Activated T-helper 2 cell treated with anti-CD3 and anti-CD28 coated beads, Interferon-gamma antibody, Interleukin-2, Interleukin-4, amounts not matched to agents 10 μg/mL and 5 μg/mL and 100 μg/mL, durations not matched to agents 14 hours and 24 hours and 36 hours (primary cell): ENCODE measurements at regions not wholly inside any gene's neighbourhood (a gene's known extent, or its start where the extent isn't known, plus 50 kb on each side); places are given as distances from the start of the nearest gene placed in this dataset.
"Not testable (repeated sequence)": the region's sequence is repeated elsewhere in the genome, so short reads cannot be mapped to it uniquely, and the experiment has no call there.

Experiments used
- DNase-seq: peaks from one replicate; pipeline ENCODE4 v3.0.0; 2021; ENCODE audit warnings: low spot score
- H3K27ac Mint-ChIP-seq: one replicate; pipeline ENCODE4 v1.8.0; 2021; ENCODE audit warnings: mixed read lengths
- H3K27me3 Mint-ChIP-seq: one replicate; pipeline ENCODE4 v1.8.0; 2021; ENCODE audit warnings: low read depth, mixed read lengths
- H3K36me3 Mint-ChIP-seq: one replicate; pipeline ENCODE4 v1.8.0; 2021; ENCODE audit warnings: low read depth, mixed read lengths
- H3K4me1 Mint-ChIP-seq: one replicate; pipeline ENCODE4 v1.8.0; 2021; ENCODE audit warnings: low read depth, mixed read lengths
- H3K4me3 Mint-ChIP-seq: one replicate; pipeline ENCODE4 v1.8.0; 2021; ENCODE audit warnings: low read depth, mild to moderate bottlenecking, moderate library complexity, mixed read lengths
- H3K9me3 Mint-ChIP-seq: one replicate; pipeline ENCODE4 v1.8.0; 2021; ENCODE audit warnings: mixed read lengths
- intact Hi-C: fragments of 100-400 bp; cut with micrococcal nuclease; formaldehyde crosslinking; loops from one replicate; pipeline ENCODE4 v1.15.1; 2023

DNA sequence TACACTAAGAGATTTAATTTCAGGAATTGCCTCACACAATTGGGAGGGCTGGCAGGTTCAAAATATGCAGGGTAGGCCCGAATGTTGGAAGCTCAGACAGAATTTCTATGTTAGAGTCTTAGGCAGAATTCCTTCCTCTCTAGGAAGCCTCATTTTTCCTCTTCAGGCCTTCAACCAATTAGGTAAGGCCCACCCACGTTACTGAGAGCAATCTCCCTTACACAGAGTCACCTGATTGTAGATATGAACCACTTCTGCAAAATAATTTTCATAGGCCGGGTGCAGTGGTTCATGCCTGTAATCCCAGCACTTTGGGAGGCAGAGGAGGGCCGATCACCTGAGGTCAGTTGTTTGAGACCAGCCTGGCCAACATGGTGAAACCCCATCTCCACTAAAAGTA is 50.2 kb upstream of the HIVEP1 start:
- no peak for DNase-seq
- Mint-ChIP-seq H3K4me1 (no peaks in the 10 kb centered on the region), H3K9me3 (no peaks in the 10 kb centered on the region), H3K4me3 (no peak overlapping the region), H3K36me3 (no peaks in the 10 kb centered on the region), H3K27me3 (peaks cover 9% of the 10 kb centered on the region), H3K27ac (no peak overlapping the region)
- intact Hi-C loops: no loop called here

DNA sequence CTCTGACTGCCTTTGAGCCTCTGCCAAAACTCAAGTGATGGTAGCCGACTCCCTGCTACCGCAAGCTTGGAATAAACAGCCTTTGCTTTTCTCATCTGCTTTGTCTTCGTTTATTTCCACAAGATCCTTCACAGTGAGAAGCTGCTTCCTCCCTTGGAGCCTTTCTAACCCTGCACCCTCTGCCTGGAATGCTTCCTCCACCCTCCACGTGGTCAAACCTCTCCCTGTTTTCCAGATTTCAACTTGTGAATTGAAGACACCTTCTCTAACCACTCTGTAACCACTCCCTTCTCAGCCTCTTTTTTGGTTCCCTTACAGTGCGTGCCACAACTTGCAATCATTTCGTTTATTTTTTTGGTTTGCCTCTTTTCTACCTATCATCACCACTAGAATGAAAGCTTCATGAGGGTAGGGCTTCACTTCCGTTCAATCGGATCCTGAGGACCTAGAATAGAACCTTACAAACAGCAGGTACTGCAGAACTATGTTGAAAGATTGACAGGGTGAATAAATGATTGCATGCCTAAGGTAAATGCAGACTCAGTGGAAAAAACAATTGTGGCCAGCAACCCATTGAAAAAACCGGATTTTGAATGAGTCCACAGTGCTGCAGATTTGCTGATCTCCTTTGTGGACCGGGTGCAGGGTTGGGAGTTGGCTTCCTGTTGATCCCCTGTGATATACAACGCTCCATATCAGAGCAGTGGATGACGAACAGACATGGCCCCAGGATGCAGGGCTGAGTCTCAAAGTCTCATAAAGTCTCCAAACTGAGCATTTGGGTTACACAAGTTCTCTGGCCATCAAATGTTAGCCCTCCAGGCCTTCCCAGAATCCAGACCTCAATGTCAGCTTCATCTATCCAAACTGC is 51.0 kb upstream of the HIVEP1 start:
- H3K36me3 Mint-ChIP-seq: no peaks in the 10 kb centered on the region
- DNase-seq: no peak
- peaks cover 9% of the 10 kb centered on the region for H3K27me3 Mint-ChIP-seq
- no peaks in the 10 kb centered on the region for H3K9me3 Mint-ChIP-seq
- intact Hi-C loops: no loop called here
- no peak overlapping the region for H3K27ac Mint-ChIP-seq
- no peaks in the 10 kb centered on the region for H3K4me1 Mint-ChIP-seq
- H3K4me3 Mint-ChIP-seq: no peak overlapping the region

DNA sequence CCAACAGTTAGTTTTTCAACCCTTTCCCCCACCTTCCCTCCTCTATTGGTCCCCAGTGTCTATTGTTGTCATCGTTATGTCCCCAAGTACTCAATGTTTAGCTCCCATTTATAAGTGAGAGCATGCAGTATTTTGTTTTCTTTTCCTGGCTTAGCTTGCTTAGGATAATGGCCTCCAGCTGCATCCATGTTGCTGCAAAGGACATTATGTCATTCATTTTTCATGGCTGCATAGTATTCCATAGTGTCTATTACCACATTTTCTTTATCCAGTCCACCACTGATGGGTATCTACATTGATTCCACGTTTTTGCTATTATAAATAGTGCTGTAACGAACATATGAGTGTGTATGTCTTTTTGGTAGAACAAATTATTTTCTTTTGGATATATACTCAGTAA is 55.3 kb upstream of the HIVEP1 start:
- no peak overlapping the region for H3K4me3 Mint-ChIP-seq
- H3K9me3 Mint-ChIP-seq: no peaks in the 10 kb centered on the region
- intact Hi-C loops: no loop called here
- peaks cover 9% of the 10 kb centered on the region for H3K27me3 Mint-ChIP-seq
- H3K27ac Mint-ChIP-seq: no peak overlapping the region
- H3K4me1 Mint-ChIP-seq: no peaks in the 10 kb centered on the region
- no peaks in the 10 kb centered on the region for H3K36me3 Mint-ChIP-seq
- DNase-seq: no peak

DNA sequence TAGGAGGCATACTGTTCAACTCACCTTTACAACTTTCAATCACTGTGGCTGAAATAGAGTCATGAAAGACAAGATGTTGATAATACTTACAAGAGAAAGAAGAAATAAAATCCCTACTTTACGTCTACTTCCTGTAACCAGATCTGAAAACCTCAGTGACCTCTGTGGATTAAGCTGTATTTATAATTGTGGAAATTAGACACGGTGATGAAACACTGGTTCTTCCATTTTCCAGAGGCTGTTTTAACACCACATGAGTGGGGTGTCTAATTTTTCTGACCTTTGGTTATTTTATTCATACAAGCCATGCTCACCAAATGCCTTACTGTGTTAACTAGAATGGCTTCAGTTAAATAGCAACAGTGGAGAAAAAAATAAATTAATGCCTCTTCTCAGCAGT is 58.5 kb upstream of the HIVEP1 start:
- DNase-seq: no peak
- H3K27me3 Mint-ChIP-seq: peaks cover 2% of the 10 kb centered on the region
- intact Hi-C loops: no loop called here
- no peaks in the 10 kb centered on the region for H3K36me3 Mint-ChIP-seq
- H3K9me3 Mint-ChIP-seq: no peaks in the 10 kb centered on the region
- no peak overlapping the region for H3K27ac Mint-ChIP-seq
- H3K4me3 Mint-ChIP-seq: no peak overlapping the region
- H3K4me1 Mint-ChIP-seq: no peaks in the 10 kb centered on the region

- DNase-seq: no peak
- Mint-ChIP-seq H3K9me3 (no peaks in the 10 kb centered on the region), H3K27ac (no peak overlapping the region), H3K4me1 (no peaks in the 10 kb centered on the region), H3K27me3 (no peaks in the 10 kb centered on the region), H3K36me3 (no peaks in the 10 kb centered on the region), H3K4me3 (no peak overlapping the region)
- intact Hi-C loops: no loop called here
These were observed 59.8 kb upstream of the HIVEP1 start for GRCh38 chr6:11952316-11952715.

DNA sequence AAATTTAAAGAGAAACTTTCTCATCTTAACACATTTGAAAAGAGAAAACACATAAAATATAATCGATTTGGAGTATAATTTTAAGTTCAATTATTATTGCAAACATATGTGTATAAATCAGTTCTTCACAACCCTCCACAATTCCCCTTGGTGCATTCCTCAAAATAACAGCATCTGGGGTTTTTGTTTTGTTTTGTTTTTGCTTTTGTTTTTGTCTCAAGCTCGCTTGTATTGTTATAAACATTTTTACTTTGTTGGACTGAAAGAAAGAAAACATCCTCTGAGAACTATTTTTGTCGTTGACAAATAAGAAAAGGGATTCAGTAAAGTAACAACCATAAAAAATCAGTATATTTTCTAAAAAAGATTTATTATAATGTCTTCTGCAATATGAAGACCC is 60.2 kb upstream of the HIVEP1 start:
- H3K36me3 Mint-ChIP-seq: no peaks in the 10 kb centered on the region
- intact Hi-C loops: no loop called here
- no peak overlapping the region for H3K27ac Mint-ChIP-seq
- H3K27me3 Mint-ChIP-seq: no peaks in the 10 kb centered on the region
- no peak for DNase-seq
- no peak overlapping the region for H3K4me3 Mint-ChIP-seq
- H3K9me3 Mint-ChIP-seq: no peaks in the 10 kb centered on the region
- H3K4me1 Mint-ChIP-seq: no peaks in the 10 kb centered on the region

- no peaks in the 10 kb centered on the region for H3K27me3 Mint-ChIP-seq
- H3K36me3 Mint-ChIP-seq: no peaks in the 10 kb centered on the region
- no peaks in the 10 kb centered on the region for H3K4me1 Mint-ChIP-seq
- H3K9me3 Mint-ChIP-seq: no peaks in the 10 kb centered on the region
- H3K4me3 Mint-ChIP-seq: no peak overlapping the region
- intact Hi-C loops: no loop called here
- H3K27ac Mint-ChIP-seq: no peak overlapping the region
- DNase-seq: no peak
These were observed 62.0 kb upstream of the HIVEP1 start for GRCh38 chr6:11950109-11950508.

GRCh38 chr6:11947575-11947974 is 64.5 kb upstream of the HIVEP1 start:
- Mint-ChIP-seq H3K9me3 (no peaks in the 10 kb centered on the region), H3K27me3 (no peaks in the 10 kb centered on the region), H3K4me1 (peaks cover under 1% of the 10 kb centered on the region), H3K36me3 (no peaks in the 10 kb centered on the region), H3K27ac (no peak overlapping the region), H3K4me3 (no peak overlapping the region)
- no peak for DNase-seq
- intact Hi-C loops: no loop called here

DNA sequence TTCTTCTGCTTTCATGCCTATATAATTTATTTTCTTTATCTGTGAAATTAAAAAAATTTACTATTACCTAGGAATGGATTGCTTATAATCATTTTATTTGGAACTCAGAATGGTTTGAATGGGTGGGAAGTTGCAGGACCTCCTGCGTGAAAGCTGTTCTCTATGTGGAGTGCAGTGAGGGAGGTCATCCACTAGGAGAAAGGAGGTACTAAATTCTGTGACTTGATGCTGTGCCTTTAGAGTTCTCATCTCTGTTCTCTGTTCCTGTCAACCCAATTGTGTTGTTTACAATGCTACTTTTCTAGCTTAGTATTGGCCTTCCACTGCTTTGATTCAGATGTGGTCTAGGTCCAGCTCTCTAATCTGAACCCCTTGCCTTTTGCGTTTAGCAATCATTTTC is 65.0 kb upstream of the HIVEP1 start:
- Mint-ChIP-seq H3K4me1 (peaks cover 5% of the 10 kb centered on the region), H3K4me3 (no peak overlapping the region), H3K27me3 (peaks cover 4% of the 10 kb centered on the region), H3K27ac (no peak overlapping the region), H3K9me3 (no peaks in the 10 kb centered on the region), H3K36me3 (no peaks in the 10 kb centered on the region)
- intact Hi-C loops: no loop called here
- DNase-seq: no peak

GRCh38 chr6:11944111-11944510 is 68.0 kb upstream of the HIVEP1 start:
- H3K4me1 Mint-ChIP-seq: peaks cover 7% of the 10 kb centered on the region
- DNase-seq: no peak
- intact Hi-C loops: no loop called here
- H3K27ac Mint-ChIP-seq: no peak overlapping the region
- peaks cover 5% of the 10 kb centered on the region for H3K27me3 Mint-ChIP-seq
- H3K36me3 Mint-ChIP-seq: no peaks in the 10 kb centered on the region
- no peak overlapping the region for H3K4me3 Mint-ChIP-seq
- no peaks in the 10 kb centered on the region for H3K9me3 Mint-ChIP-seq

- DNase-seq: no peak
- Mint-ChIP-seq H3K4me1 (peaks cover 7% of the 10 kb centered on the region), H3K4me3 (no peak overlapping the region), H3K9me3 (no peaks in the 10 kb centered on the region), H3K36me3 (no peaks in the 10 kb centered on the region), H3K27me3 (peaks cover 5% of the 10 kb centered on the region), H3K27ac (no peak overlapping the region)
- intact Hi-C loops: no loop called here
These were observed 69.1 kb upstream of the HIVEP1 start for GRCh38 chr6:11943060-11943459.

DNA sequence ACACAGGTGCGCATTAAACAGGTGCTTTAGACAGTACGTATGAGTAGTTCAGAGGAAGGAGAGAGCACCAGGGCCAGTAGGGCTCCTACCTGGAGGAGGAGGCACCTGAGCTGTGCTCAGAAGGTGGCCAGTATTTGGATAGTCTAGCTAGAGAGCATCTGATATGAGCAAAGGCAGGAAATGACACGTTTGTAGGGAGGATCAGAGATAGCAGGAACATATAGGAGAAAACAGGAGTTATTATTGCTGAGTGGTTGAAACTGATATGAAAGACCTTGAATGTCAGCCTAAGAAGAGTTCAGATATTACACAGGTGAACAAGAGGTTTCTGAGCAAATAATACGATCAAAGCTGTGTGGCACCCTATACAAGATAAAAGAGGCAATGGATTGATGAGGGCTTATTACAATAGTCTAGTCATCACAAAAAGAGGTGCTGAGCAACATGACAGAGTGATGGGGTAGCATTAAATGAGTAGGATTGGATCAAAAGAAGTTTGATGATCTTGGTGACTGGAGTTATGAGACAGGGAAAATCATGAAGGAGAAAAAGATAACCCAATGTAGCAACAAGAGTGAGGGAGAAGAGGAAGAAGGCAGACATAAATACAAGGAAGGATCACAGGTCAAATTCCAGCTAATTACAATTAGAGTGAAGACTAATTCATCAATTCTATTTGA is 69.8 kb upstream of the HIVEP1 start:
- H3K9me3 Mint-ChIP-seq: no peaks in the 10 kb centered on the region
- no peak overlapping the region for H3K4me3 Mint-ChIP-seq
- no peaks in the 10 kb centered on the region for H3K36me3 Mint-ChIP-seq
- DNase-seq: no peak
- H3K4me1 Mint-ChIP-seq: peaks cover 7% of the 10 kb centered on the region
- intact Hi-C loops: no loop called here
- H3K27me3 Mint-ChIP-seq: peaks cover 5% of the 10 kb centered on the region
- H3K27ac Mint-ChIP-seq: no peak overlapping the region

DNA sequence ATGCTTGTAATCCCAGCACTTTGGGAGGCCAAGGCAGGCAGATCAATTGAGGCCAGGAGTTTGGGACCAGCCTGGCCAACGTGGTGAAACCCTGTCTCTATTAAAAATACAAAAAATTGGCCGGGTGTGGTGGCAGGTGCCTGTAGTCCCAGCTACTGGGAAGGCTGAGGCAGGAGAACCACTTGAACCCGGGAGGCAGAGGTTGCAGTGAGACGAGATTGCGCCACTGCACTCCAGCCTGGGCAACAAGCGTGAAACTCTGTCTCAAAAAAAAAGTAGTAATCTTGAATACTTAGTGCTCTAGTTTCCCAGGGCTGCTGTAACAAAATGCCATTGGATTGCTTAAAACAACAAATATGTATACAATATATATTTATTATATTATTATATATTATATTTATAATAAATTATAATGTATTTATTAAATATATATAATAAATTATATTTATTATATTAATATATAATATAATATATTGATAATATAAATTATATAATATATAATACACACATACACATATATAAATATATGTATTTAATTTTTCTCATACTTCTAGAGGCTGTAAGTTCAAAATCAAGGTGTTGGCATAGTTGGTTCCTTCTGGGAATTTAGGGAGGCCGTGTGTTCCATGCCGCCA is 71.5 kb upstream of the HIVEP1 start:
- H3K4me1 Mint-ChIP-seq, H3K9me3 Mint-ChIP-seq, H3K36me3 Mint-ChIP-seq, intact Hi-C loops, H3K4me3 Mint-ChIP-seq, H3K27ac Mint-ChIP-seq, H3K27me3 Mint-ChIP-seq, DNase-seq: not testable (repeated sequence)
